Hepatocyte (in vitro differentiated cells): ENCODE measurements at regions not wholly inside any gene's neighbourhood (a gene's known extent, or its start where the extent isn't known, plus 50 kb on each side); places are given as distances from the start of the nearest gene placed in this dataset.

Source experiments
- DNase-seq: peaks from one replicate; pipeline ENCODE4 v3.0.0-alpha.2; 2016; ENCODE audit warnings: low spot score
- H2AFZ ChIP-seq: fragments of 200-600 bp; sonication (generic); 2 replicates; pipeline ENCODE4 v1.6.0; 2016; ENCODE audit warnings: antibody characterized with exemption, mild to moderate bottlenecking
- H3K27ac ChIP-seq: fragments of 200-600 bp; sonication (generic); 2 replicates; pipeline ENCODE4 v1.5.1; 2016; ENCODE audit warnings: mild to moderate bottlenecking
- H3K27me3 ChIP-seq: fragments of 200-600 bp; sonication (generic); 2 replicates; pipeline ENCODE4 v1.6.1; 2016
- H3K36me3 ChIP-seq: fragments of 200-600 bp; sonication (generic); replicated peaks from 2 replicates; pipeline ENCODE4 v1.5.1; 2016; ENCODE audit warnings: low read depth; ENCODE audit not compliant: insufficient read depth
- H3K4me1 ChIP-seq: fragments of 200-600 bp; sonication (generic); 2 replicates; pipeline ENCODE4 v1.5.1; 2016; ENCODE audit warnings: mild to moderate bottlenecking, moderate library complexity; ENCODE audit not compliant: insufficient read depth
- H3K4me2 ChIP-seq: fragments of 200-600 bp; sonication (generic); 2 replicates; pipeline ENCODE4 v1.6.0; 2016
- H3K4me3 ChIP-seq: fragments of 200-600 bp; sonication (generic); 2 replicates; pipeline ENCODE4 v1.5.1; 2016; ENCODE audit warnings: mild to moderate bottlenecking
- H3K79me2 ChIP-seq: fragments of 200-600 bp; sonication (generic); 2 replicates; pipeline ENCODE4 v1.6.0; 2017; ENCODE audit warnings: mild to moderate bottlenecking
- H3K9me2 ChIP-seq: fragments of 200-600 bp; sonication (generic); replicated peaks from 2 replicates; pipeline ENCODE4 v1.6.0; 2017; ENCODE audit warnings: mild to moderate bottlenecking; ENCODE audit not compliant: insufficient read depth
- H3K9me3 ChIP-seq: fragments of 200-600 bp; sonication (generic); 2 replicates; pipeline ENCODE4 v1.5.1; 2016; ENCODE audit warnings: low read depth, mild to moderate bottlenecking
- H4K20me1 ChIP-seq: fragments of 200-600 bp; sonication (generic); 2 replicates; pipeline ENCODE4 v1.6.0; 2016; ENCODE audit warnings: mild to moderate bottlenecking; ENCODE audit not compliant: insufficient read depth, poor library complexity, severe bottlenecking
- EZH2 ChIP-seq: fragments of 200-600 bp; sonication (generic); IDR thresholded peaks from 2 replicates; pipeline ENCODE4 v1.6.1; 2016; ENCODE audit warnings: antibody characterized with exemption, mild to moderate bottlenecking, borderline replicate concordance
- EZH2phosphoT487 ChIP-seq: fragments of 200-600 bp; sonication (generic); IDR thresholded peaks from one replicate; pipeline ENCODE4 v1.6.1; 2018; ENCODE audit warnings: antibody characterized with exemption, mild to moderate bottlenecking, low read depth, moderate library complexity; ENCODE audit not compliant: unreplicated experiment, severe bottlenecking
- WGBS: methylation state at CpG from one replicate; pipeline ENCODE4 v1.1.6; 2016; ENCODE audit warnings: low lambda C conversion rate; ENCODE audit errors: missing lambda C conversion rate; 5-methylcytosine and 5-hydroxymethylcytosine counted together
- TF ChIP-seq, protein P1 (sequence below): fragments of 200-600 bp; sonication (generic); IDR thresholded peaks from 2 replicates; pipeline ENCODE4 v1.5.1; 2016; ENCODE audit warnings: antibody characterized with exemption, mild to moderate bottlenecking; ENCODE audit not compliant: poor library complexity

DNA sequence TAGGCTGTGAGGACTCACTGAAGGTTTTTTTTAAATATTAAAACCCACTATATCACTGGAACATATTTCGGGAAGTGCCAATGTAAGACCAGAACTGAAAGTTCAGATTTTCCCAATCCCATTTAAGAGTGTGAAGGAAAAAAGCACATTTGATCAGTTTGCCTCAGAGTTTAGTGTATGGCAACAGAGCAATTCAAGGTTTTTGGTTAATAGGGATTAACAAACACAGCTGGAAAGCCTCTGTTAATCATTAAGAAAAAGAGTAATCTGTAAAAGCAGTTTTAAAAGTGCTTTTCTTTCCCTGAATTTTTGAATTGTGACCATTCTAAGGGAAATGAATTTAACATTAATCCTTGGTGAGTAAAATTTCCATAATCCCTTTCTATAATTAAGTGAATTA lies 60.4 kb downstream of the NPY5R start:
- Histone ChIP-seq H3K27ac (no peak overlapping the region), H2AFZ (peak overlapping the region; percentile 41), H3K4me1 (no peaks in the 10 kb centered on the region), H3K9me3 (no peaks in the 10 kb centered on the region), H3K79me2 (no peaks in the 10 kb centered on the region), H3K27me3 (no peaks in the 10 kb centered on the region), H3K4me3 (no peak overlapping the region), H3K36me3 (no peaks in the 10 kb centered on the region), H3K9me2 (no peaks in the 10 kb centered on the region), H4K20me1 (no peaks in the 10 kb centered on the region), H3K4me2 (peak overlapping the region; percentile 60)
- no peak for DNase-seq
- 45% methylated on average over 1 of the region's 1 CpG for WGBS
- TF ChIP-seq, protein P1, sequence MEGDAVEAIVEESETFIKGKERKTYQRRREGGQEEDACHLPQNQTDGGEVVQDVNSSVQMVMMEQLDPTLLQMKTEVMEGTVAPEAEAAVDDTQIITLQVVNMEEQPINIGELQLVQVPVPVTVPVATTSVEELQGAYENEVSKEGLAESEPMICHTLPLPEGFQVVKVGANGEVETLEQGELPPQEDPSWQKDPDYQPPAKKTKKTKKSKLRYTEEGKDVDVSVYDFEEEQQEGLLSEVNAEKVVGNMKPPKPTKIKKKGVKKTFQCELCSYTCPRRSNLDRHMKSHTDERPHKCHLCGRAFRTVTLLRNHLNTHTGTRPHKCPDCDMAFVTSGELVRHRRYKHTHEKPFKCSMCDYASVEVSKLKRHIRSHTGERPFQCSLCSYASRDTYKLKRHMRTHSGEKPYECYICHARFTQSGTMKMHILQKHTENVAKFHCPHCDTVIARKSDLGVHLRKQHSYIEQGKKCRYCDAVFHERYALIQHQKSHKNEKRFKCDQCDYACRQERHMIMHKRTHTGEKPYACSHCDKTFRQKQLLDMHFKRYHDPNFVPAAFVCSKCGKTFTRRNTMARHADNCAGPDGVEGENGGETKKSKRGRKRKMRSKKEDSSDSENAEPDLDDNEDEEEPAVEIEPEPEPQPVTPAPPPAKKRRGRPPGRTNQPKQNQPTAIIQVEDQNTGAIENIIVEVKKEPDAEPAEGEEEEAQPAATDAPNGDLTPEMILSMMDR = no peak
- TF ChIP-seq EZH2 (no peak), EZH2phosphoT487 (no peak)
